Endothelial cell (in vitro differentiated cells): ENCODE measurements at regions not wholly inside any gene's neighbourhood (a gene's known extent, or its start where the extent isn't known, plus 50 kb on each side); places are given as distances from the start of the nearest gene placed in this dataset.

Experiments used
- DNase-seq: peaks from one replicate; pipeline ENCODE4 v3.0.0; 2021; ENCODE audit warnings: low spot score
- H3K27ac Mint-ChIP-seq: one replicate; pipeline ENCODE4 v1.8.0; 2021; ENCODE audit warnings: mixed read lengths, inconsistent platforms; ENCODE audit not compliant: unreplicated experiment
- H3K27me3 Mint-ChIP-seq: one replicate; pipeline ENCODE4 v1.8.0; 2021; ENCODE audit warnings: mild to moderate bottlenecking, moderate library complexity, mixed read lengths, inconsistent platforms; ENCODE audit not compliant: unreplicated experiment
- H3K36me3 Mint-ChIP-seq: one replicate; pipeline ENCODE4 v1.8.0; 2021; ENCODE audit warnings: mild to moderate bottlenecking, low read depth, mixed read lengths, inconsistent platforms; ENCODE audit not compliant: unreplicated experiment
- H3K4me1 Mint-ChIP-seq: one replicate; pipeline ENCODE4 v1.8.0; 2021; ENCODE audit warnings: mild to moderate bottlenecking, mixed read lengths, inconsistent platforms; ENCODE audit not compliant: unreplicated experiment
- H3K4me3 Mint-ChIP-seq: one replicate; pipeline ENCODE4 v1.8.0; 2021; ENCODE audit warnings: mild to moderate bottlenecking, mixed read lengths, inconsistent platforms; ENCODE audit not compliant: unreplicated experiment
- H3K9me3 Mint-ChIP-seq: one replicate; pipeline ENCODE4 v1.8.0; 2021; ENCODE audit warnings: mixed read lengths, inconsistent platforms; ENCODE audit not compliant: unreplicated experiment
- CTCF ChIP-seq: fragments of 200-600 bp; sonication (generic); IDR thresholded peaks from one replicate; pipeline ENCODE4 v1.5.0; 2021; ENCODE audit warnings: antibody characterized with exemption; ENCODE audit not compliant: unreplicated experiment

- DNase-seq: no peak
- Mint-ChIP-seq H3K27ac (no peak overlapping the region), H3K36me3 (peaks cover 15% of the 10 kb centered on the region), H3K27me3 (peaks cover 6% of the 10 kb centered on the region), H3K4me1 (peaks cover 21% of the 10 kb centered on the region), H3K4me3 (no peak overlapping the region), H3K9me3 (no peaks in the 10 kb centered on the region)
- no peak for TF ChIP-seq CTCF
Measured at GRCh38 chr16:66298571-66299120, 67.8 kb upstream of the CDH5 start.

GRCh38 chr16:66298006-66298405 is 68.5 kb upstream of the CDH5 start:
- no peak overlapping the region for H3K4me3 Mint-ChIP-seq
- H3K36me3 Mint-ChIP-seq: peaks cover 11% of the 10 kb centered on the region
- no peak for TF ChIP-seq CTCF
- no peak overlapping the region for H3K27ac Mint-ChIP-seq
- no peaks in the 10 kb centered on the region for H3K9me3 Mint-ChIP-seq
- H3K27me3 Mint-ChIP-seq: peaks cover 7% of the 10 kb centered on the region
- H3K4me1 Mint-ChIP-seq: peaks cover 27% of the 10 kb centered on the region
- DNase-seq: no peak

- Mint-ChIP-seq H3K4me3 (no peak overlapping the region), H3K36me3 (peaks cover 5% of the 10 kb centered on the region), H3K27ac (no peak overlapping the region), H3K9me3 (no peaks in the 10 kb centered on the region), H3K4me1 (peaks cover 27% of the 10 kb centered on the region), H3K27me3 (peaks cover 7% of the 10 kb centered on the region)
- no peak for DNase-seq
- no peak for TF ChIP-seq CTCF
Measured at GRCh38 chr16:66296591-66296990, 69.9 kb upstream of the CDH5 start.

- no peak for DNase-seq
- peaks cover 5% of the 10 kb centered on the region for H3K36me3 Mint-ChIP-seq
Measured at GRCh38 chr16:66295761-66296546, 70.5 kb upstream of the CDH5 start.

More at GRCh38 chr16:66295761-66296546, 70.5 kb upstream of the CDH5 start:
- TF ChIP-seq CTCF: no peak
- no peaks in the 10 kb centered on the region for H3K9me3 Mint-ChIP-seq
- peaks cover 27% of the 10 kb centered on the region for H3K4me1 Mint-ChIP-seq
- H3K27me3 Mint-ChIP-seq: peaks cover 7% of the 10 kb centered on the region
- H3K4me3 Mint-ChIP-seq: no peak overlapping the region
- no peak overlapping the region for H3K27ac Mint-ChIP-seq
